HL-60 (cell line): ENCODE measurements at regions not wholly inside any gene's neighbourhood (a gene's known extent, or its start where the extent isn't known, plus 50 kb on each side); places are given as distances from the start of the nearest gene placed in this dataset.

Experiments
- CTCF ChIP-seq: IDR thresholded peaks from one replicate; pipeline ENCODE4 v1.5.1; 2011; ENCODE audit warnings: low read length, control low read depth, inconsistent platforms; ENCODE audit not compliant: insufficient read depth
- GABPA ChIP-seq: IDR thresholded peaks from 2 replicates; pipeline ENCODE4 v1.6.1; 2012; ENCODE audit warnings: low read depth
- POLR2AphosphoS5 ChIP-seq: IDR thresholded peaks from 2 replicates; pipeline ENCODE4 v1.6.1; 2012; ENCODE audit warnings: low read depth
- TF ChIP-seq, protein P1 (sequence below): IDR thresholded peaks from 2 replicates; pipeline ENCODE4 v1.6.1; 2012; ENCODE audit warnings: low read depth; ENCODE audit not compliant: insufficient replicate concordance

DNA sequence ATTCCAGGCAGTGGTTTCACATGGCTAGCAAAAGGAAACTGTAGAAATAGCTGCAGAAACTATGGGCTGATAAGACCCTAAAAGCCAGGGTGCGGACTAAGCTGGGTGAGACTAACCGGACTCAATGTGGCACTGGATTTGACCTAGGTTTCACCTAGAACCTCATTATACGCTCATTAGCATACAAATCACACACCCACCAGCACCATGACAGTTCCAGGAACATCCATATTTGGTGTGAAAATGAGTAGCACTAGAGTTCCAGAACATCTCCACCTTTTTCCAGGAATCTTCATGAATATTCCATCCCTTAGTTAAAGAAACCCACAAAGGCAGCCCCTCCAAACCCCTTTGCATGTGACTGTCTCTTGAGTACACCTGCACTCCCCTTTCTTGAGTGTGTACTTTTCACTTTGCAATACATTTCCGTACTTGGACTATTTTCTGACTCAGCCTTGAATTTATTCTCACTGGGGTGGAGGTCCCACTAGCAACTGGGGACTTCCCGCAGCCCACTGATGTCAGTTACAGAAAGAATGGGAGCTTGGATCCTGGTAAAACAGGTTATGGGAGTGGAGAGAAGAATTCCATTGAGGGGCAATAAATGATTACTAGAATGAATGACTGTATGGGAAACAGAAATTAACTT, 58.0 kb upstream of the SPATA31C2 start:
- TF ChIP-seq, protein P1, sequence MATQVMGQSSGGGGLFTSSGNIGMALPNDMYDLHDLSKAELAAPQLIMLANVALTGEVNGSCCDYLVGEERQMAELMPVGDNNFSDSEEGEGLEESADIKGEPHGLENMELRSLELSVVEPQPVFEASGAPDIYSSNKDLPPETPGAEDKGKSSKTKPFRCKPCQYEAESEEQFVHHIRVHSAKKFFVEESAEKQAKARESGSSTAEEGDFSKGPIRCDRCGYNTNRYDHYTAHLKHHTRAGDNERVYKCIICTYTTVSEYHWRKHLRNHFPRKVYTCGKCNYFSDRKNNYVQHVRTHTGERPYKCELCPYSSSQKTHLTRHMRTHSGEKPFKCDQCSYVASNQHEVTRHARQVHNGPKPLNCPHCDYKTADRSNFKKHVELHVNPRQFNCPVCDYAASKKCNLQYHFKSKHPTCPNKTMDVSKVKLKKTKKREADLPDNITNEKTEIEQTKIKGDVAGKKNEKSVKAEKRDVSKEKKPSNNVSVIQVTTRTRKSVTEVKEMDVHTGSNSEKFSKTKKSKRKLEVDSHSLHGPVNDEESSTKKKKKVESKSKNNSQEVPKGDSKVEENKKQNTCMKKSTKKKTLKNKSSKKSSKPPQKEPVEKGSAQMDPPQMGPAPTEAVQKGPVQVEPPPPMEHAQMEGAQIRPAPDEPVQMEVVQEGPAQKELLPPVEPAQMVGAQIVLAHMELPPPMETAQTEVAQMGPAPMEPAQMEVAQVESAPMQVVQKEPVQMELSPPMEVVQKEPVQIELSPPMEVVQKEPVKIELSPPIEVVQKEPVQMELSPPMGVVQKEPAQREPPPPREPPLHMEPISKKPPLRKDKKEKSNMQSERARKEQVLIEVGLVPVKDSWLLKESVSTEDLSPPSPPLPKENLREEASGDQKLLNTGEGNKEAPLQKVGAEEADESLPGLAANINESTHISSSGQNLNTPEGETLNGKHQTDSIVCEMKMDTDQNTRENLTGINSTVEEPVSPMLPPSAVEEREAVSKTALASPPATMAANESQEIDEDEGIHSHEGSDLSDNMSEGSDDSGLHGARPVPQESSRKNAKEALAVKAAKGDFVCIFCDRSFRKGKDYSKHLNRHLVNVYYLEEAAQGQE: no peak
- TF ChIP-seq GABPA: no peak
- no peak for TF ChIP-seq CTCF
- TF ChIP-seq POLR2AphosphoS5: no peak
